NCI-H2171 treated with DMSO at 0.1 percent for 48 hours (cell line): ENCODE measurements at regions not wholly inside any gene's neighbourhood (a gene's known extent, or its start where the extent isn't known, plus 50 kb on each side); places are given as distances from the start of the nearest gene placed in this dataset.
"Not testable (repeated sequence)": the region's sequence is repeated elsewhere in the genome, so short reads cannot be mapped to it uniquely, and the experiment has no call there.

Source experiments
- DNase-seq: peaks from one replicate; lab custom pipeline; 2025; lab: John Stamatoyannopoulos, UW

GRCh38 chr18:38186491-38186890, 620.9 kb upstream of the CELF4 start:
- no peak for DNase-seq

- DNase-seq, result peak; percentile 58
Measured at GRCh38 chr18:38174594-38174993, 609.0 kb upstream of the CELF4 start.

GRCh38 chr18:38174173-38174572, 608.6 kb upstream of the CELF4 start:
- DNase-seq, result no peak

- DNase-seq, result no peak
Measured at GRCh38 chr18:38170845-38171244, 605.2 kb upstream of the CELF4 start.

- no peak for DNase-seq
Measured at GRCh38 chr18:38167623-38168022, 602.0 kb upstream of the CELF4 start.

- DNase-seq, result not testable (repeated sequence)
Measured at GRCh38 chr18:38153116-38153515, 587.5 kb upstream of the CELF4 start.

GRCh38 chr18:38116716-38117115, 551.1 kb upstream of the CELF4 start:
- DNase-seq, result no peak

GRCh38 chr18:38115201-38115600, 549.6 kb upstream of the CELF4 start:
- DNase-seq, result no peak

GRCh38 chr18:38087538-38087937, 521.9 kb upstream of the CELF4 start:
- no peak for DNase-seq

- no peak for DNase-seq
Measured at GRCh38 chr18:38081516-38081915, 515.9 kb upstream of the CELF4 start.

- DNase-seq, result no peak
Measured at GRCh38 chr18:38077229-38077628, 511.6 kb upstream of the CELF4 start.

- DNase-seq, result no peak
Measured at GRCh38 chr18:38076346-38077070, 510.9 kb upstream of the CELF4 start.

- DNase-seq, result no peak
Measured at GRCh38 chr18:38074298-38074876, 508.8 kb upstream of the CELF4 start.

- DNase-seq, result no peak
Measured at GRCh38 chr18:38067821-38068220, 502.2 kb upstream of the CELF4 start.

- DNase-seq, result no peak
Measured at GRCh38 chr18:38067086-38067485, 501.5 kb upstream of the CELF4 start.

- DNase-seq, result no peak
Measured at GRCh38 chr18:38052879-38053590, 487.4 kb upstream of the CELF4 start.

GRCh38 chr18:38047820-38048219, 482.2 kb upstream of the CELF4 start:
- DNase-seq, result no peak

- DNase-seq, result no peak
Measured at GRCh38 chr18:38046651-38047050, 481.1 kb upstream of the CELF4 start.

GRCh38 chr18:38045845-38046244, 480.2 kb upstream of the CELF4 start:
- DNase-seq, result no peak

- DNase-seq, result no peak
Measured at GRCh38 chr18:38042211-38042890, 476.8 kb upstream of the CELF4 start.

GRCh38 chr18:38038242-38038641, 472.6 kb upstream of the CELF4 start:
- no peak for DNase-seq

GRCh38 chr18:38035193-38035592, 469.6 kb upstream of the CELF4 start:
- DNase-seq, result no peak

- no peak for DNase-seq
Measured at GRCh38 chr18:38033282-38033681, 467.7 kb upstream of the CELF4 start.
